ENCODE measurements at regions not wholly inside any gene's neighbourhood (a gene's known extent, or its start where the extent isn't known, plus 50 kb on each side); places are given as distances from the start of the nearest gene placed in this dataset.
"Not testable (repeated sequence)": the region's sequence is repeated elsewhere in the genome, so short reads cannot be mapped to it uniquely, and the experiment has no call there.

- Histone ChIP-seq H3K4me1 (ENCODE audit: insufficient read depth, low read length, poor library complexity, severe bottlenecking) (no peaks in the 10 kb centered on the region), H3K27me3 (replicated peaks; ENCODE audit: insufficient read depth, low read depth, low read length, poor library complexity) (peaks cover 13% of the 10 kb centered on the region), H3K36me3 (ENCODE audit: insufficient read depth, low read length, poor library complexity, severe bottlenecking) (no peaks in the 10 kb centered on the region), H3K4me3 (ENCODE audit: low read depth, low read length, poor library complexity, severe bottlenecking) (no peak overlapping the region), H3K9me3 (ENCODE audit: low read depth, low read length, poor library complexity, severe bottlenecking) (no peaks in the 10 kb centered on the region), H3K27ac (ENCODE audit: low read depth, low read length, poor library complexity, severe bottlenecking) (no peak overlapping the region)
- no peak for DNase-seq (ENCODE audit: low spot score)
- TF ChIP-seq EZH2 (IDR thresholded peaks at IDR 0.05; ENCODE audit: borderline replicate concordance, low read depth, low read length, poor library complexity, severe bottlenecking), result no peak
- no peak for TF ChIP-seq CTCF (conservative IDR thresholded peaks at IDR 0.05; ENCODE audit: low read depth, low read length)
- no TSS peak for BruUV-seq (replicated peaks)
- ChIA-PET CTCF (interaction anchor here (0.6 to 1.2 kb wide), 2 partner anchors 118 to 254 kb away, joined by 3 read pairs; no protein-coding TSS in a partner anchor), POLR2A (ENCODE audit: low non-redundant PET) (no interaction called here)
- intact Hi-C loops (cut with micrococcal nuclease; ENCODE audit: unreplicated experiment), result no loop called here
Measured at GRCh38 chr14:106395456-106396050, 869.2 kb downstream of the TMEM121 start.

- Histone ChIP-seq H3K4me1 (ENCODE audit: insufficient read depth, low read length, poor library complexity, severe bottlenecking) (no peaks in the 10 kb centered on the region), H3K4me3 (ENCODE audit: low read depth, low read length, poor library complexity, severe bottlenecking) (no peak overlapping the region), H3K27ac (ENCODE audit: low read depth, low read length, poor library complexity, severe bottlenecking) (no peak overlapping the region), H3K36me3 (ENCODE audit: insufficient read depth, low read length, poor library complexity, severe bottlenecking) (no peaks in the 10 kb centered on the region), H3K9me3 (ENCODE audit: low read depth, low read length, poor library complexity, severe bottlenecking) (no peaks in the 10 kb centered on the region), H3K27me3 (replicated peaks; ENCODE audit: insufficient read depth, low read depth, low read length, poor library complexity) (peaks cover 8% of the 10 kb centered on the region)
- CTCF ChIA-PET, result no interaction called here
- DNase-seq (ENCODE audit: low spot score), result no peak
- no TSS peak for BruUV-seq (replicated peaks)
- no peak for TF ChIP-seq EZH2 (IDR thresholded peaks at IDR 0.05; ENCODE audit: borderline replicate concordance, low read depth, low read length, poor library complexity, severe bottlenecking)
- TF ChIP-seq CTCF (conservative IDR thresholded peaks at IDR 0.05; ENCODE audit: low read depth, low read length), result no peak
- POLR2A ChIA-PET (ENCODE audit: low non-redundant PET), result no interaction called here
- intact Hi-C loops (cut with micrococcal nuclease; ENCODE audit: unreplicated experiment), result no loop called here
Measured at GRCh38 chr14:106396999-106397398, 870.6 kb downstream of the TMEM121 start.

GRCh38 chr14:106398931-106399331 lies 872.5 kb downstream of the TMEM121 start:
- H3K9me3 ChIP-seq (ENCODE audit: low read depth, low read length, poor library complexity, severe bottlenecking); H3K36me3 ChIP-seq (ENCODE audit: insufficient read depth, low read length, poor library complexity, severe bottlenecking); H3K4me3 ChIP-seq (ENCODE audit: low read depth, low read length, poor library complexity, severe bottlenecking); intact Hi-C loops (cut with micrococcal nuclease; ENCODE audit: unreplicated experiment); H3K27ac ChIP-seq (ENCODE audit: low read depth, low read length, poor library complexity, severe bottlenecking); POLR2A ChIA-PET (ENCODE audit: low non-redundant PET); H3K4me1 ChIP-seq (ENCODE audit: insufficient read depth, low read length, poor library complexity, severe bottlenecking); CTCF ChIA-PET; DNase-seq (ENCODE audit: low spot score); BruUV-seq (replicated peaks): not testable (repeated sequence)
- peaks cover 11% of the 10 kb centered on the region for H3K27me3 ChIP-seq (replicated peaks; ENCODE audit: insufficient read depth, low read depth, low read length, poor library complexity)

GRCh38 chr14:106401316-106401715 lies 874.9 kb downstream of the TMEM121 start:
- H3K36me3 ChIP-seq (ENCODE audit: insufficient read depth, low read length, poor library complexity, severe bottlenecking); H3K4me1 ChIP-seq (ENCODE audit: insufficient read depth, low read length, poor library complexity, severe bottlenecking); BruUV-seq (replicated peaks); intact Hi-C loops (cut with micrococcal nuclease; ENCODE audit: unreplicated experiment); H3K27me3 ChIP-seq (replicated peaks; ENCODE audit: insufficient read depth, low read depth, low read length, poor library complexity); DNase-seq (ENCODE audit: low spot score); H3K27ac ChIP-seq (ENCODE audit: low read depth, low read length, poor library complexity, severe bottlenecking); CTCF ChIA-PET; POLR2A ChIA-PET (ENCODE audit: low non-redundant PET); H3K4me3 ChIP-seq (ENCODE audit: low read depth, low read length, poor library complexity, severe bottlenecking); H3K9me3 ChIP-seq (ENCODE audit: low read depth, low read length, poor library complexity, severe bottlenecking): not testable (repeated sequence)
